SK-N-SH treated with all-trans-retinoic acid at 6 μM for 48 hours (cell line): ENCODE measurements at regions not wholly inside any gene's neighbourhood (a gene's known extent, or its start where the extent isn't known, plus 50 kb on each side); places are given as distances from the start of the nearest gene placed in this dataset.

Experiments used
- ATAC-seq: fragments of 200-7000 bp; cut with Tn5 transposase; 3 replicates; pipeline ENCODE4 v1.9.1; 2020; ENCODE audit warnings: mild to moderate bottlenecking, moderate library complexity
- ARNTL ChIP-seq: fragments of 450-650 bp; formaldehyde crosslinking; IDR thresholded peaks from 2 replicates; pipeline ENCODE4 v1.5.0; 2020; ENCODE audit warnings: low read depth, mild to moderate bottlenecking, moderate library complexity, borderline replicate concordance
- BACH2 ChIP-seq: fragments of 250-450 bp; sonication (Bioruptor Pico); IDR thresholded peaks from 2 replicates; pipeline ENCODE4 v1.9.0; 2021; ENCODE audit warnings: mild to moderate bottlenecking, borderline replicate concordance
- CSDC2 ChIP-seq: fragments of 250-450 bp; sonication (Bioruptor Pico); IDR thresholded peaks from 2 replicates; pipeline ENCODE4 v1.5.0; 2020; ENCODE audit warnings: mild to moderate bottlenecking, moderate library complexity
- ESRRG ChIP-seq: fragments of 250-450 bp; sonication (Bioruptor Pico); IDR thresholded peaks from 2 replicates; pipeline ENCODE4 v1.6.1; 2021; ENCODE audit warnings: mild to moderate bottlenecking
- GLIS3 ChIP-seq: fragments of 250-450 bp; sonication (Bioruptor Pico); IDR thresholded peaks from 2 replicates; pipeline ENCODE4 v1.5.0; 2020; ENCODE audit warnings: mild to moderate bottlenecking, moderate library complexity
- ISL1 ChIP-seq: fragments of 250-450 bp; sonication (Bioruptor Pico); IDR thresholded peaks from 2 replicates; pipeline ENCODE4 v2.1.2; 2022; ENCODE audit warnings: mild to moderate bottlenecking, moderate library complexity
- OSR1 ChIP-seq: fragments of 250-450 bp; sonication (Bioruptor Pico); IDR thresholded peaks from 2 replicates; pipeline ENCODE4 v1.8.0; 2022; ENCODE audit warnings: moderate library complexity, mild to moderate bottlenecking, inconsistent platforms
- RARB ChIP-seq: fragments of 250-450 bp; sonication (Bioruptor Pico); IDR thresholded peaks from 2 replicates; pipeline ENCODE4 v1.8.0; 2021; ENCODE audit warnings: mild to moderate bottlenecking, moderate library complexity
- TCF4 ChIP-seq: fragments of 250-450 bp; sonication (Bioruptor Pico); IDR thresholded peaks from 2 replicates; pipeline ENCODE4 v1.8.0; 2021; ENCODE audit warnings: mild to moderate bottlenecking, moderate library complexity, borderline replicate concordance
- TOX ChIP-seq: fragments of 250-450 bp; sonication (Bioruptor Pico); IDR thresholded peaks from 2 replicates; pipeline ENCODE4 v1.8.0; 2021; ENCODE audit warnings: mild to moderate bottlenecking, moderate library complexity, borderline replicate concordance
- TSHZ2 ChIP-seq: fragments of 250-450 bp; sonication (Bioruptor Pico); IDR thresholded peaks from 2 replicates; pipeline ENCODE4 v1.5.0; 2020; ENCODE audit warnings: mild to moderate bottlenecking, moderate library complexity
- ZC3H10 ChIP-seq: fragments of 250-450 bp; sonication (Bioruptor Pico); IDR thresholded peaks from 2 replicates; pipeline ENCODE4 v1.5.1; 2021; ENCODE audit warnings: mild to moderate bottlenecking, moderate library complexity
- ZFP30 ChIP-seq: fragments of 450-650 bp; formaldehyde crosslinking; IDR thresholded peaks from 2 replicates; pipeline ENCODE4 v1.5.0; 2022; ENCODE audit warnings: mild to moderate bottlenecking, moderate library complexity
- ZNF565 ChIP-seq: fragments of 450-650 bp; formaldehyde crosslinking; conservative IDR thresholded peaks from 2 replicates; pipeline ENCODE4 v1.5.0; 2020; ENCODE audit warnings: low read depth, mild to moderate bottlenecking, moderate library complexity
- ZNF70 ChIP-seq: fragments of 450-650 bp; formaldehyde crosslinking; IDR thresholded peaks from 2 replicates; pipeline ENCODE4 v1.5.0; 2020; ENCODE audit warnings: mild to moderate bottlenecking, moderate library complexity
- ZNF8 ChIP-seq: fragments of 450-650 bp; formaldehyde crosslinking; IDR thresholded peaks from 2 replicates; pipeline ENCODE4 v1.5.0; 2020; ENCODE audit warnings: mild to moderate bottlenecking, moderate library complexity
- TF ChIP-seq, protein P1 (sequence below): fragments of 250-450 bp; sonication (Bioruptor Pico); IDR thresholded peaks from 2 replicates; pipeline ENCODE4 v1.5.1; 2020; ENCODE audit warnings: low read depth, mild to moderate bottlenecking, moderate library complexity
- TF ChIP-seq, protein P2 (sequence below): fragments of 250-450 bp; sonication (Bioruptor Pico); IDR thresholded peaks from 2 replicates; pipeline ENCODE4 v1.5.1; 2021; ENCODE audit warnings: mild to moderate bottlenecking, moderate library complexity
- TF ChIP-seq, protein P3 (sequence below): fragments of 250-450 bp; sonication (Bioruptor Pico); IDR thresholded peaks from 2 replicates; pipeline ENCODE4 v1.8.0; 2020; ENCODE audit warnings: mild to moderate bottlenecking, moderate library complexity, borderline replicate concordance
- TF ChIP-seq, protein P4 (sequence below): fragments of 250-450 bp; sonication (Bioruptor Pico); IDR thresholded peaks from 2 replicates; pipeline ENCODE4 v1.8.0; 2021; ENCODE audit warnings: low read depth, mild to moderate bottlenecking, moderate library complexity, borderline replicate concordance

GRCh38 chr6:77341058-77341986 is 122.0 kb downstream of the HTR1B start:
- TF ChIP-seq, protein P1, sequence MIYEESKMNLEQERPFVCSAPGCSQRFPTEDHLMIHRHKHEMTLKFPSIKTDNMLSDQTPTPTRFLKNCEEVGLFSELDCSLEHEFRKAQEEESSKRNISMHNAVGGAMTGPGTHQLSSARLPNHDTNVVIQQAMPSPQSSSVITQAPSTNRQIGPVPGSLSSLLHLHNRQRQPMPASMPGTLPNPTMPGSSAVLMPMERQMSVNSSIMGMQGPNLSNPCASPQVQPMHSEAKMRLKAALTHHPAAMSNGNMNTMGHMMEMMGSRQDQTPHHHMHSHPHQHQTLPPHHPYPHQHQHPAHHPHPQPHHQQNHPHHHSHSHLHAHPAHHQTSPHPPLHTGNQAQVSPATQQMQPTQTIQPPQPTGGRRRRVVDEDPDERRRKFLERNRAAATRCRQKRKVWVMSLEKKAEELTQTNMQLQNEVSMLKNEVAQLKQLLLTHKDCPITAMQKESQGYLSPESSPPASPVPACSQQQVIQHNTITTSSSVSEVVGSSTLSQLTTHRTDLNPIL, result no peak
- TF ChIP-seq GLIS3 (CRISPR knock-in tag), result no peak
- no peak for TF ChIP-seq CSDC2 (CRISPR knock-in tag)
- TF ChIP-seq ARNTL, result no peak
- TF ChIP-seq, protein P2, sequence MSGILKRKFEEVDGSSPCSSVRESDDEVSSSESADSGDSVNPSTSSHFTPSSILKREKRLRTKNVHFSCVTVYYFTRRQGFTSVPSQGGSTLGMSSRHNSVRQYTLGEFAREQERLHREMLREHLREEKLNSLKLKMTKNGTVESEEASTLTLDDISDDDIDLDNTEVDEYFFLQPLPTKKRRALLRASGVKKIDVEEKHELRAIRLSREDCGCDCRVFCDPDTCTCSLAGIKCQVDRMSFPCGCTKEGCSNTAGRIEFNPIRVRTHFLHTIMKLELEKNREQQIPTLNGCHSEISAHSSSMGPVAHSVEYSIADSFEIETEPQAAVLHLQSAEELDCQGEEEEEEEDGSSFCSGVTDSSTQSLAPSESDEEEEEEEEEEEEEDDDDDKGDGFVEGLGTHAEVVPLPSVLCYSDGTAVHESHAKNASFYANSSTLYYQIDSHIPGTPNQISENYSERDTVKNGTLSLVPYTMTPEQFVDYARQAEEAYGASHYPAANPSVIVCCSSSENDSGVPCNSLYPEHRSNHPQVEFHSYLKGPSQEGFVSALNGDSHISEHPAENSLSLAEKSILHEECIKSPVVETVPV (CRISPR knock-in tag), result no peak
- no peak for TF ChIP-seq ESRRG (CRISPR knock-in tag)
- TF ChIP-seq ZNF565, result no peak
- TF ChIP-seq BACH2 (CRISPR knock-in tag), result no peak
- no peak for TF ChIP-seq ZC3H10 (CRISPR knock-in tag)
- TF ChIP-seq TSHZ2, result no peak
- TF ChIP-seq ZNF8 (CRISPR knock-in tag), result no peak
- TF ChIP-seq TCF4, result no peak
- no peak for TF ChIP-seq RARB (CRISPR knock-in tag)
- TF ChIP-seq ZFP30 (CRISPR knock-in tag), result no peak
- TF ChIP-seq OSR1 (CRISPR knock-in tag), result no peak
- no peak for TF ChIP-seq ZNF70 (CRISPR knock-in tag)
- TF ChIP-seq ISL1 (CRISPR knock-in tag), result no peak
- TF ChIP-seq, protein P3, sequence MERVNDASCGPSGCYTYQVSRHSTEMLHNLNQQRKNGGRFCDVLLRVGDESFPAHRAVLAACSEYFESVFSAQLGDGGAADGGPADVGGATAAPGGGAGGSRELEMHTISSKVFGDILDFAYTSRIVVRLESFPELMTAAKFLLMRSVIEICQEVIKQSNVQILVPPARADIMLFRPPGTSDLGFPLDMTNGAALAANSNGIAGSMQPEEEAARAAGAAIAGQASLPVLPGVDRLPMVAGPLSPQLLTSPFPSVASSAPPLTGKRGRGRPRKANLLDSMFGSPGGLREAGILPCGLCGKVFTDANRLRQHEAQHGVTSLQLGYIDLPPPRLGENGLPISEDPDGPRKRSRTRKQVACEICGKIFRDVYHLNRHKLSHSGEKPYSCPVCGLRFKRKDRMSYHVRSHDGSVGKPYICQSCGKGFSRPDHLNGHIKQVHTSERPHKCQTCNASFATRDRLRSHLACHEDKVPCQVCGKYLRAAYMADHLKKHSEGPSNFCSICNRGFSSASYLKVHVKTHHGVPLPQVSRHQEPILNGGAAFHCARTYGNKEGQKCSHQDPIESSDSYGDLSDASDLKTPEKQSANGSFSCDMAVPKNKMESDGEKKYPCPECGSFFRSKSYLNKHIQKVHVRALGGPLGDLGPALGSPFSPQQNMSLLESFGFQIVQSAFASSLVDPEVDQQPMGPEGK (CRISPR knock-in tag), result no peak
- TF ChIP-seq, protein P4, sequence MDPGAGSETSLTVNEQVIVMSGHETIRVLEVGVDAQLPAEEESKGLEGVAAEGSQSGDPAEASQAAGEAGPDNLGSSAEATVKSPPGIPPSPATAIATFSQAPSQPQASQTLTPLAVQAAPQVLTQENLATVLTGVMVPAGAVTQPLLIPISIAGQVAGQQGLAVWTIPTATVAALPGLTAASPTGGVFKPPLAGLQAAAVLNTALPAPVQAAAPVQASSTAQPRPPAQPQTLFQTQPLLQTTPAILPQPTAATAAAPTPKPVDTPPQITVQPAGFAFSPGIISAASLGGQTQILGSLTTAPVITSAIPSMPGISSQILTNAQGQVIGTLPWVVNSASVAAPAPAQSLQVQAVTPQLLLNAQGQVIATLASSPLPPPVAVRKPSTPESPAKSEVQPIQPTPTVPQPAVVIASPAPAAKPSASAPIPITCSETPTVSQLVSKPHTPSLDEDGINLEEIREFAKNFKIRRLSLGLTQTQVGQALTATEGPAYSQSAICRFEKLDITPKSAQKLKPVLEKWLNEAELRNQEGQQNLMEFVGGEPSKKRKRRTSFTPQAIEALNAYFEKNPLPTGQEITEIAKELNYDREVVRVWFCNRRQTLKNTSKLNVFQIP (CRISPR knock-in tag), result no peak
- ATAC-seq, result peak; percentile 25; the same call in 1 of the 3 replicates

- no peak for TF ChIP-seq ZNF70 (CRISPR knock-in tag)
- no peak for TF ChIP-seq TSHZ2
- TF ChIP-seq, protein P3 (CRISPR knock-in tag), result no peak
- TF ChIP-seq ARNTL, result no peak
- TF ChIP-seq ZNF8 (CRISPR knock-in tag), result no peak
- TF ChIP-seq, protein P2 (CRISPR knock-in tag), result no peak
- TF ChIP-seq CSDC2 (CRISPR knock-in tag), result no peak
- TF ChIP-seq OSR1 (CRISPR knock-in tag), result no peak
- TF ChIP-seq TOX (CRISPR knock-in tag), result no peak
- ATAC-seq, result no peak
These were observed 123.0 kb downstream of the HTR1B start for GRCh38 chr6:77340331-77340730.
